ENCODE measurements at regions not wholly inside any gene's neighbourhood (a gene's known extent, or its start where the extent isn't known, plus 50 kb on each side); places are given as distances from the start of the nearest gene placed in this dataset.

DNA sequence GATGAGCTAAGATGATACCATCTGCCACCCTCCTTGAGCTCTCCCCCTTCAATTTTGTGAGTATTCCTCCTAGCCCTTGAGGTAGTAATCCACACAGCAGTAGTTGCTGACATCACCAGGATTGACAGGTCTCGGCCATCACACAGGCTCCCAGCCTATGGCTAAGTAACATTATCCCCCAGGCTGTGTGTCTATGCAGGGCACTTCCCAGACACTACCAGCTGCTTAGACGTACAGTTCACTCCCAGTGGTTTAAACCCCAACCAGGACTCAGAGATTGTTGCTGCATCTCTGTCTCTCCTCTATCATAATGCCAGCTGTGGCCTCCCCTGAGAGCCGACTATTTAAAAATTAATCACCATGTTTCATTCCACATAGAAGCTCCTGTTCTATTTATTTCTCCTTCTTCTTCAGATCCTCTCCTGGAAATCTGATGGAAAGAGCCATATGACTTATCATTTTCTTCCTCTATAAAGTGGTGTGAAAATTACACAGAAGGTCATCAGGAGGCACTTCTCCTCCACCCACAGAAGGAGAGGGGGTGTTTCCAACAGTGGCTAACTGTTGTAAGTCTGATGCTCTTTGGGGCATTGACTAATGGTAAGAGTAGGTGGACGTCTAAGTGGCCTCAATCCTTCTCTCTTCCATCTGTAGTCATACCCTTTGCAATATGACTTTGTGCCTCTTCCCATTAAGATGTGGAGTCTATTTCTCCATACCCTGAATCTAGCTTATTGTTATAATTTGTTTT is 396.3 kb downstream of the SETD4 start:
- TF ChIP-seq EZH2 (IDR thresholded peaks at IDR 0.05; ENCODE audit: insufficient read depth, poor library complexity, severe bottlenecking): no peak
- no peak for TF ChIP-seq EZH2phosphoT487 (IDR thresholded peaks at IDR 0.05; ENCODE audit: insufficient read depth, low read depth)
- no peaks in the 10 kb centered on the region for H3K9me2 ChIP-seq (ENCODE audit: insufficient read depth)
- in situ Hi-C loops (cut with MboI): no loop called here
- H4K20me1 ChIP-seq (ENCODE audit: insufficient read depth): no peaks in the 10 kb centered on the region
- no peaks in the 10 kb centered on the region for H3K27me3 ChIP-seq (replicated peaks; ENCODE audit: insufficient read depth)
- no peaks in the 10 kb centered on the region for H3K79me2 ChIP-seq (ENCODE audit: insufficient read depth)
- WGBS, 2 experiments (ENCODE audit: low coverage in 1 of 2, low lambda C conversion rate in 2 of 2, missing lambda C conversion rate in 2 of 2): 60 to 68% methylated on average over 4 of the region's 4 CpGs
- DNase-seq: no peak
- H3K36me3 ChIP-seq (ENCODE audit: low read depth): no peaks in the 10 kb centered on the region
- H3K4me1 ChIP-seq (ENCODE audit: insufficient read depth): no peaks in the 10 kb centered on the region
- H3F3A ChIP-seq (ENCODE audit: insufficient read depth): no peaks in the 10 kb centered on the region
- H3K4me2 ChIP-seq (ENCODE audit: unreplicated experiment): no peak overlapping the region
- H3K9me3 ChIP-seq (ENCODE audit: low read depth): no peaks in the 10 kb centered on the region
- no peak overlapping the region for H3K4me3 ChIP-seq
- no peak overlapping the region for H2AFZ ChIP-seq
- no peak overlapping the region for H3K27ac ChIP-seq
- H3K9ac ChIP-seq: no peak overlapping the region

DNA sequence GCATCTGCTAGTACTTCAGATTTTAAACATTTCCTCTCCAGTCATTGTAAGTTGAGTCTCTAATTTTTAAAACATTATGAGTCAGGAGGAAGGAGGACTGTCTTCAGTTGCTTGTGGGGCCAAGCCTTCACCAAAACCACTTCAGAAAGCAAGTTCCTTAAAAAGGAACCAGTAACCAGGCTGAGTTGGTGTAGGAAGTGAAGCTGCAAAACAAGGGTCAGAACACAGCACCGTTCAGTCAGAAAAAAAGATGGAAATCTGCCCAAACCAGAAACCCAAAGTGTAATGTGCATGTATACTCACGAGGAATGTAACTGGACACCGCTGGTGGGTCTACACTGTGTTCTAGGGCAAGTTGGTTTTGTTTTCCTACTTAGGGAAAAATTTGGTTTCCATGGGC is 402.1 kb downstream of the SETD4 start:
- H3K4me2 ChIP-seq (ENCODE audit: unreplicated experiment): peak overlapping the region; percentile 5
- in situ Hi-C loops (cut with MboI): no loop called here
- DNase-seq: peak; percentile 72
- H4K20me1 ChIP-seq (ENCODE audit: insufficient read depth): no peaks in the 10 kb centered on the region
- no peaks in the 10 kb centered on the region for H3K9me3 ChIP-seq (ENCODE audit: low read depth)
- peaks cover 8% of the 10 kb centered on the region for H3K4me1 ChIP-seq (ENCODE audit: insufficient read depth)
- 34 to 47% methylated on average over 3 of the region's 3 CpGs for WGBS, 2 experiments (ENCODE audit: low coverage in 1 of 2, low lambda C conversion rate in 2 of 2, missing lambda C conversion rate in 2 of 2)
- no peak for TF ChIP-seq EZH2phosphoT487 (IDR thresholded peaks at IDR 0.05; ENCODE audit: insufficient read depth, low read depth)
- TF ChIP-seq EZH2 (IDR thresholded peaks at IDR 0.05; ENCODE audit: insufficient read depth, poor library complexity, severe bottlenecking): no peak
- H3K36me3 ChIP-seq (ENCODE audit: low read depth): no peaks in the 10 kb centered on the region
- peak overlapping the region; percentile 25 for H3K27ac ChIP-seq
- H2AFZ ChIP-seq: peak overlapping the region; percentile 10; the same call in 1 of the 2 replicates
- no peaks in the 10 kb centered on the region for H3K79me2 ChIP-seq (ENCODE audit: insufficient read depth)
- H3K9me2 ChIP-seq (ENCODE audit: insufficient read depth): no peaks in the 10 kb centered on the region
- no peak overlapping the region for H3K9ac ChIP-seq
- H3K27me3 ChIP-seq (replicated peaks; ENCODE audit: insufficient read depth): no peaks in the 10 kb centered on the region
- H3K4me3 ChIP-seq: no peak overlapping the region
- H3F3A ChIP-seq (ENCODE audit: insufficient read depth): peaks cover 20% of the 10 kb centered on the region

DNA sequence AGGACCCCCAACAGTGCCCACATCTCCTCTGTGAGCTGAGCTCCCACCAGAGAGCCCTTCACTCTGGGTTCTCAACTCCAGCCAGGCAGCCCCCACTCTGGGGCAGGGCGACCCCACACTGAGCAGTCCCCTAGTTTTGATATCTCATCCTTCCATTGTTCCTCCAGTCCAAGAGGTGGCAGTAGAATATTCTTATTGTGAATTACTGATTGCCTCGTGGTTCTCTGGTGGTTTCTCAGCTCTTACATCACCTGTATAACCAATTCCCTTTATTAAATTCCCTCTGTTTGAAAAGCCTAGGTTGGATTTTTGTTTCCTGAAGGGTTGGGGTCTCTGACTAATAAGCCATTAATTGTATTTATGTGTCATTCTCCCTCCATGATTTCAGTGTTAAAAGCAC is 407.5 kb downstream of the SETD4 start:
- Histone ChIP-seq H3K4me1 (ENCODE audit: insufficient read depth) (peaks cover 14% of the 10 kb centered on the region), H3K27me3 (replicated peaks; ENCODE audit: insufficient read depth) (no peaks in the 10 kb centered on the region), H3K9me2 (ENCODE audit: insufficient read depth) (no peaks in the 10 kb centered on the region), H3K36me3 (ENCODE audit: low read depth) (no peaks in the 10 kb centered on the region), H3K4me3 (no peak overlapping the region), H3K79me2 (ENCODE audit: insufficient read depth) (no peaks in the 10 kb centered on the region), H3F3A (ENCODE audit: insufficient read depth) (peaks cover 15% of the 10 kb centered on the region), H3K9me3 (ENCODE audit: low read depth) (no peaks in the 10 kb centered on the region), H2AFZ (no peak overlapping the region), H3K27ac (no peak overlapping the region), H3K9ac (no peak overlapping the region), H3K4me2 (ENCODE audit: unreplicated experiment) (no peak overlapping the region), H4K20me1 (ENCODE audit: insufficient read depth) (no peaks in the 10 kb centered on the region)
- no peak for TF ChIP-seq EZH2phosphoT487 (IDR thresholded peaks at IDR 0.05; ENCODE audit: insufficient read depth, low read depth)
- no peak for TF ChIP-seq EZH2 (IDR thresholded peaks at IDR 0.05; ENCODE audit: insufficient read depth, poor library complexity, severe bottlenecking)
- DNase-seq: no peak
- in situ Hi-C loops (cut with MboI): no loop called here
- WGBS, 2 experiments (ENCODE audit: low coverage in 1 of 2, low lambda C conversion rate in 2 of 2, missing lambda C conversion rate in 2 of 2): 61% methylated on average over 2 of the region's 2 CpGs

GRCh38 chr21:35652196-35652595 is 408.1 kb downstream of the SETD4 start:
- no peak for TF ChIP-seq EZH2 (IDR thresholded peaks at IDR 0.05; ENCODE audit: insufficient read depth, poor library complexity, severe bottlenecking)
- TF ChIP-seq EZH2phosphoT487 (IDR thresholded peaks at IDR 0.05; ENCODE audit: insufficient read depth, low read depth): no peak

More at GRCh38 chr21:35652196-35652595, 408.1 kb downstream of the SETD4 start:
- H4K20me1 ChIP-seq (ENCODE audit: insufficient read depth): no peaks in the 10 kb centered on the region
- H3K4me1 ChIP-seq (ENCODE audit: insufficient read depth): peaks cover 10% of the 10 kb centered on the region
- H3K4me2 ChIP-seq (ENCODE audit: unreplicated experiment): no peak overlapping the region
- no peak overlapping the region for H2AFZ ChIP-seq
- no peak overlapping the region for H3K9ac ChIP-seq
- no peaks in the 10 kb centered on the region for H3K79me2 ChIP-seq (ENCODE audit: insufficient read depth)
- H3K36me3 ChIP-seq (ENCODE audit: low read depth): no peaks in the 10 kb centered on the region
- no peak overlapping the region for H3K27ac ChIP-seq
- DNase-seq: no peak
- in situ Hi-C loops (cut with MboI): no loop called here
- H3K9me3 ChIP-seq (ENCODE audit: low read depth): no peaks in the 10 kb centered on the region
- H3K9me2 ChIP-seq (ENCODE audit: insufficient read depth): no peaks in the 10 kb centered on the region
- H3F3A ChIP-seq (ENCODE audit: insufficient read depth): peaks cover 8% of the 10 kb centered on the region
- no peak overlapping the region for H3K4me3 ChIP-seq
- WGBS, 2 experiments (ENCODE audit: low coverage in 1 of 2, low lambda C conversion rate in 2 of 2, missing lambda C conversion rate in 2 of 2): 19 to 38% methylated on average over 2 of the region's 2 CpGs
- no peaks in the 10 kb centered on the region for H3K27me3 ChIP-seq (replicated peaks; ENCODE audit: insufficient read depth)
